ENCODE measurements at regions not wholly inside any gene's neighbourhood (a gene's known extent, or its start where the extent isn't known, plus 50 kb on each side); places are given as distances from the start of the nearest gene placed in this dataset.

DNA sequence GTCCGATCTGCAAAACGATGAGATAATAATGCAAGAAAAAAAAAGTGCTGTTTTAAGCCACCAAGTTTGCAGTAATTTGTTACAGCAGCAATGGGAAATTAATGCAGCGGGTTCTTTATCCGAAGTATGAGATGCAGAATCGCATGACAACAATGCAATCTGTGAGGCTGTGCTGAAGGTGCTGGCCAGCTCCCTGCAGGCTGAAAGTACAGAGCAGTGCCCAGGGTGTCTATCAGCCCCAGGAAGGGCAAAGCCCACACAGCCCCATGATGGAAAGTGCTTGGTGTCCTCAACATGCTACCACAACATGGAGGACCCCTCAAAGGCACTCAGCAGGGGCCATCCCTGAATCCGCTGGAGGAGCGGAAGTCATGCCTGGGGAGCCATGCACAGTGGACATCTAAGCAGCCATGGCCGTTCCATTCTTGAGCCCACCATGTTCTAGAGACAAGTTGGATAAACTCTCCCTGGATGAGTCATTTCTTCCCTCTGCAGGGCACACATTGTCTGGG is 199.5 kb upstream of the PFKP start:
- WGBS (ENCODE audit: insufficient coverage, low lambda C conversion rate) = no CpG with 5 or more reads among the region's 8 CpGs
- H3K36me3 ChIP-seq (ENCODE audit: control insufficient read depth, insufficient read depth, low read length) = no peaks in the 10 kb centered on the region
- H3K9me3 ChIP-seq (ENCODE audit: control insufficient read depth, low read depth, low read length) = peaks cover 2% of the 10 kb centered on the region
- H3K4me1 ChIP-seq (ENCODE audit: control insufficient read depth, insufficient read depth, low read length) = no peaks in the 10 kb centered on the region
- DNase-seq = no peak
- H3K27me3 ChIP-seq (ENCODE audit: control insufficient read depth, insufficient read depth, low read length) = no peaks in the 10 kb centered on the region
- H3K4me3 ChIP-seq (ENCODE audit: low read length) = no peak overlapping the region
- H3K27ac ChIP-seq (ENCODE audit: low read length) = no peak overlapping the region

DNA sequence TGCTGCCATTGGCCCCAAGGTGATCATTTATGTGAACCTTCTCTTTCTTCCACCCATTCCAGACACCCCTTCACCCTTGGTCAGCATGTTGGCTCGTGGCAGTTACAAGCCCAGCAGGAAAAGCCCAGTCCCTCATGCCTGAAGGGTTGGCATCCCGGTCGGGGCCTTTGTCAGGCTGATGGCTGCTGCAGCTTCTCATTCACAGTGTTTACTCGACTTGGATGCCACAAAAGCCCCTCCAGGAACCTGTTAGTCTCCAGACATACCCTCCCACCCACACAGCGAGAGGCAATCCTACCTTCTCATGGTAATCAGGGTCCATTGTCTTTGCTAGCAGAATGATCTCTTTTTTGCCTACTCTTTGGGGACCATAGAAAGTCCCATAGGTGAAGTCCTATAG is 200.8 kb upstream of the PFKP start:
- no peaks in the 10 kb centered on the region for H3K36me3 ChIP-seq (ENCODE audit: control insufficient read depth, insufficient read depth, low read length)
- no peak overlapping the region for H3K27ac ChIP-seq (ENCODE audit: low read length)
- H3K27me3 ChIP-seq (ENCODE audit: control insufficient read depth, insufficient read depth, low read length) = no peaks in the 10 kb centered on the region
- no peaks in the 10 kb centered on the region for H3K4me1 ChIP-seq (ENCODE audit: control insufficient read depth, insufficient read depth, low read length)
- H3K4me3 ChIP-seq (ENCODE audit: low read length) = no peak overlapping the region
- peaks cover 2% of the 10 kb centered on the region for H3K9me3 ChIP-seq (ENCODE audit: control insufficient read depth, low read depth, low read length)
- WGBS (ENCODE audit: insufficient coverage, low lambda C conversion rate) = no CpG with 5 or more reads among the region's 5 CpGs
- DNase-seq = no peak

DNA sequence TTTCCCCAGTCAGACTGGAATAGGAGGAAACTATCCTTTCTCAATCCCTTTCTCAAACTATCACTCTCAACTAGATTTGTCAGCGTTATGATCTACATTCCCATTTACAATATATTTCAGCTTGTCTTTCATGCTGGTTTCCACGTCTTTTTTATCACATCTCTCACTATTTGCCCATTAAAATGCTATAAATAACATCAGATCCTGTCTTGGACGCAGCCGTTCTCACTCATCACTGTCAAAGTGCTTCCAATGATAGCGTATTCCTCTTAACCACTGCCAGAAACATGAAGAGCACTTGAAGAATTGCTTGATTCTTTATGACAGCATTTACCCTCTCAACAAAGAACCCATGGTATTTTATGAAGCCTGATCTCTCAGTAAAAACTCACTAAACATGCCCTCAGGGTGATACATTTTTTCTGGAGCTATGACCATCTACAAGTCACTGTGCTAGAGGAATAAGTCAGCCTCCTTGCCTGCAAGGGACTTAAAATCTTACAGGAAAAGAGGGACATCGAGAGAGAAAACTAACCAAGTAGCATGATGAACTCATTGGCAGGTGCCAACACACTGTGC is 205.6 kb upstream of the PFKP start:
- no peak for DNase-seq
- Histone ChIP-seq H3K27me3 (ENCODE audit: control insufficient read depth, insufficient read depth, low read length) (no peaks in the 10 kb centered on the region), H3K27ac (ENCODE audit: low read length) (no peak overlapping the region), H3K9me3 (ENCODE audit: control insufficient read depth, low read depth, low read length) (peaks cover 2% of the 10 kb centered on the region), H3K4me3 (ENCODE audit: low read length) (no peak overlapping the region), H3K4me1 (ENCODE audit: control insufficient read depth, insufficient read depth, low read length) (no peaks in the 10 kb centered on the region), H3K36me3 (ENCODE audit: control insufficient read depth, insufficient read depth, low read length) (no peaks in the 10 kb centered on the region)
- WGBS (ENCODE audit: insufficient coverage, low lambda C conversion rate) = 52% methylated on average over 2 of the region's 6 CpGs

DNA sequence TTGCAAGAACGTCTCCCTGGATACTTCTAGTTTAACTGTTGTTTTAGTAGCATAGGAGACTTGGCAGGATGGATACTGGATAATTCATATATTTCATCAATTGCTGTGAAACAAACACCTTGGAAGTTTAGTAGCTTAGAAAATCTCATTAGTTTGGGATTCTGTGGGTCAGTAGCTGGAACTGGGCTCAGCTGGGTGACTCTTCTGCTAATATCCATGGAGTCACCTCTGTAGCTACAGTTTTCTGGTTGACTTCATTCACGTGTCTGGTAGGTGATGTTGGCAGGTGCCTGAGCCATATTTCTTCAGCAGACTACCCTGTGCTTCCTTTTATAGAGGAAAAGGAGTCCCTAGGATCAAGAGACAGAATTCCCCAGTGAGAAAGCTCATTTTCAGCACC is 208.9 kb upstream of the PFKP start:
- H3K4me3 ChIP-seq (ENCODE audit: low read length) = no peak overlapping the region
- WGBS (ENCODE audit: insufficient coverage, low lambda C conversion rate) = no CpG with 5 or more reads among the region's 2 CpGs
- no peaks in the 10 kb centered on the region for H3K27me3 ChIP-seq (ENCODE audit: control insufficient read depth, insufficient read depth, low read length)
- no peak overlapping the region for H3K27ac ChIP-seq (ENCODE audit: low read length)
- no peaks in the 10 kb centered on the region for H3K4me1 ChIP-seq (ENCODE audit: control insufficient read depth, insufficient read depth, low read length)
- no peaks in the 10 kb centered on the region for H3K9me3 ChIP-seq (ENCODE audit: control insufficient read depth, low read depth, low read length)
- no peak for DNase-seq
- H3K36me3 ChIP-seq (ENCODE audit: control insufficient read depth, insufficient read depth, low read length) = no peaks in the 10 kb centered on the region

DNA sequence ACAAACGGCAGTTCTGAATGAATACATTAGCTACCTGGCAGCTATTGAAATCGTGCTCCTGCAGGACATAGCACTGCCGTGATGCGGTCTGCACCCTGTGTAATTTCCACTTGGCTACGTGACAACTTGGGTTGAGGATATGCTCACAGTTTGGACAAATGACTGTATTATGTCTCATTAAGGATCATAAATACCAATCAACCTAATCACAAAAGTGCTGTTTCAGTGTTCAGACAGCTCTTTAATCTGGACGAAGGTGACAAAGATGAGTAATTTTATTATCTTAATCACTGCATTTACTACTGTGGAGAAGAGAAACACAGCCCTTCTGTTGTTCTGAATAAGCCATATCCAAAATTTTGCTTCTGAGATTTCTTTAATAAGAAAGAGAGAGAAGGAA is 210.8 kb upstream of the PFKP start:
- H3K27me3 ChIP-seq (ENCODE audit: control insufficient read depth, insufficient read depth, low read length) = no peaks in the 10 kb centered on the region
- H3K27ac ChIP-seq (ENCODE audit: low read length) = no peak overlapping the region
- DNase-seq = no peak
- H3K4me1 ChIP-seq (ENCODE audit: control insufficient read depth, insufficient read depth, low read length) = no peaks in the 10 kb centered on the region
- no peaks in the 10 kb centered on the region for H3K36me3 ChIP-seq (ENCODE audit: control insufficient read depth, insufficient read depth, low read length)
- WGBS (ENCODE audit: insufficient coverage, low lambda C conversion rate) = no CpG with 5 or more reads among the region's 6 CpGs
- no peaks in the 10 kb centered on the region for H3K9me3 ChIP-seq (ENCODE audit: control insufficient read depth, low read depth, low read length)
- no peak overlapping the region for H3K4me3 ChIP-seq (ENCODE audit: low read length)

DNA sequence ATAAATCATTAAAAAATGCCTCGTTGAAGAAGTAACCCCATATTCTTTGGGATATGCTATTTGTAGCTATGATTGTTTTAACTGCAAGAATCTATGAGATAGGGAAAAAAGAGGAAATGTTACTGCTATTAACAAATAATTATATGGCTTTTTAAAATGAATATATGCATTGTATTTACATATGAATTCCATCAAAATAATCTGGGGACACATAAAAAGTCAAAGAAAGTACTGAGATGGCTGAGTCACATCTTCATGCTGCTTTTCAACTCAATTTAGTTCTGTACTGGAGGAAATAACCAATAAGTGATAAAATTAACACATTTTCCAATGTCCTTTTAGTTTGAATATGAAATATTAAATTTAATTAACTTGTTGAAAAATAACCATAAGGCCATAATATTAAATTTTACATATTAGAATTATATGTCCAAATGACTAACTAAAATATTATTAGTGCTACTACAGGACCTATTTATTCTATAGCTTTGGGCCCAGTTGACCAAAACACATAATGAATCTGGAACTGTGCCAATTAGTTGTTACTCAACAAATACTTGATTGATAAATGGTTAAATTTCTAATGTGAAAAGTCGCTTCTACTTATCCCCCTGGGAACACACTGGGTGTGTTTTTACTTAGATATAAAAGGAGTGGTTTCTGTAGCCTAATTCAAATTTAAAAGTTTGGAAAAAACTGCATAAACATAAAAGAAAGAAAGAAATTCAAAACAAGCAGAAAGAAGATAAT is 214.6 kb upstream of the PFKP start:
- no peak for DNase-seq

DNA sequence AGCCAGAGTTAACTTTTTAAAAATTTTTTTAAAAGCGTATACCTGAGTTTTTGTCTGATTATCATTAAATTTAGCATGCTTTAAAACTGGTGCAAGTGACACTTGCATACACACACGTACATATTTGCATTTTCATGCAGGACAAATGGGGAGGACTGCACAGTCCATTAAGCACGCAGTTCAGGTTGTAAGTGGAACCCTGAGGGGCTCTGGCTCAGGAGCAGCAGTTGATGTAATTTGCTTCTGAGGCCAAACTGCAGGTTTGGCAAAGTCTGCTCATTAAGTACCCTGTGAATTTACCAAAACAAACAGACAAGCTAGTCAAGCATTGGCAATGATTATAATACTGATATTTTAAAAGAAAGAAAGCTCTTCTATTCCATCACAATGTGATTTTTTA is 215.8 kb upstream of the PFKP start:
- no peaks in the 10 kb centered on the region for H3K4me1 ChIP-seq (ENCODE audit: control insufficient read depth, insufficient read depth, low read length)
- no peak for DNase-seq
- H3K36me3 ChIP-seq (ENCODE audit: control insufficient read depth, insufficient read depth, low read length) = no peaks in the 10 kb centered on the region
- WGBS (ENCODE audit: insufficient coverage, low lambda C conversion rate) = 100% methylated on average over 1 of the region's 3 CpGs
- H3K4me3 ChIP-seq (ENCODE audit: low read length) = no peak overlapping the region
- H3K27ac ChIP-seq (ENCODE audit: low read length) = no peak overlapping the region
- no peaks in the 10 kb centered on the region for H3K9me3 ChIP-seq (ENCODE audit: control insufficient read depth, low read depth, low read length)
- H3K27me3 ChIP-seq (ENCODE audit: control insufficient read depth, insufficient read depth, low read length) = no peaks in the 10 kb centered on the region

More for the DNA sequence above, 214.6 kb upstream of the PFKP start:
- H3K9me3 ChIP-seq (ENCODE audit: control insufficient read depth, low read depth, low read length) = no peaks in the 10 kb centered on the region
- no peak overlapping the region for H3K4me3 ChIP-seq (ENCODE audit: low read length)
- no peaks in the 10 kb centered on the region for H3K27me3 ChIP-seq (ENCODE audit: control insufficient read depth, insufficient read depth, low read length)
- no peaks in the 10 kb centered on the region for H3K4me1 ChIP-seq (ENCODE audit: control insufficient read depth, insufficient read depth, low read length)
- no peaks in the 10 kb centered on the region for H3K36me3 ChIP-seq (ENCODE audit: control insufficient read depth, insufficient read depth, low read length)
- 38% methylated on average over 2 of the region's 2 CpGs for WGBS (ENCODE audit: insufficient coverage, low lambda C conversion rate)
- H3K27ac ChIP-seq (ENCODE audit: low read length) = no peak overlapping the region

DNA sequence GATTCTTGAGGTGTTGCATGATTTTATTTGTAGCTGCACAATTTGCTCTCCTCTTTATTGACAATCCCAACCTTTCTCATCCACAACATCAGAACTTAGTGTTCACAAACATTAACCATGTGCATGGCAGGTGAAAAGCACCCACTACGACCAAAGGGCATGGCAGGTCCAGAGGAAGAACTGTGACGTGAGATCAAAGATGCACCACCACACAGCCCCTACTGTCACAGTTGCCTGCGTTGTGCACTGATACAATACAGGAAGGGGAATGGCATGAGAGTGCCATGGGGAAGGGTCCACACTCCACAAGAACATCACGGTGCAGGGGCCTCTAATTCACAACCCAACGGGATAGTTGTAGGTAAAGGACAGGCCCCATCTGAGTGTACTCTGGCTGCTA is 217.1 kb upstream of the PFKP start:
- no peaks in the 10 kb centered on the region for H3K4me1 ChIP-seq (ENCODE audit: control insufficient read depth, insufficient read depth, low read length)
- no peaks in the 10 kb centered on the region for H3K36me3 ChIP-seq (ENCODE audit: control insufficient read depth, insufficient read depth, low read length)
- DNase-seq = no peak
- H3K9me3 ChIP-seq (ENCODE audit: control insufficient read depth, low read depth, low read length) = no peaks in the 10 kb centered on the region
- WGBS (ENCODE audit: insufficient coverage, low lambda C conversion rate) = no CpG with 5 or more reads among the region's 5 CpGs
- no peak overlapping the region for H3K4me3 ChIP-seq (ENCODE audit: low read length)
- H3K27me3 ChIP-seq (ENCODE audit: control insufficient read depth, insufficient read depth, low read length) = no peaks in the 10 kb centered on the region
- no peak overlapping the region for H3K27ac ChIP-seq (ENCODE audit: low read length)

DNA sequence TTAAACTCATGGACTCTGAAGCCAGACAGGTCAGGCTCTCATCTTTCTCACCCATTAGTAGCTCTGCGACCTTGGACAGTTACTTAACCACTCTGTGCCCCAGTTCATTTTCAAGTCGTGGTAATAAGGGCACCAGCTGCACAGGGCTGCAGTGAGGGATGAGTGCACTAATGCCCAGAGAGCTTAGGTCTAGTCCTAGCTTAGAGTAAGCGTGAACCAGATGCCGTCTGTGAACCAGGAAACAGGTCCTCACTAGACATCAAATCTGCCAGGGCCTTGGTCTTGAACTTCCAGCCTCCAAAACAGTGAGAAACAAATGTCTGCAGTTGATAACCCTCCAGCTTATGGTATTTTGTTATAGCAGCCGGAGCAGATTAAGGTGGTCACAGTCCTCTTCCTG is 222.4 kb upstream of the PFKP start:
- H3K4me1 ChIP-seq (ENCODE audit: control insufficient read depth, insufficient read depth, low read length) = no peaks in the 10 kb centered on the region
- H3K9me3 ChIP-seq (ENCODE audit: control insufficient read depth, low read depth, low read length) = no peaks in the 10 kb centered on the region
- no CpG with 5 or more reads among the region's 5 CpGs for WGBS (ENCODE audit: insufficient coverage, low lambda C conversion rate)

DNA sequence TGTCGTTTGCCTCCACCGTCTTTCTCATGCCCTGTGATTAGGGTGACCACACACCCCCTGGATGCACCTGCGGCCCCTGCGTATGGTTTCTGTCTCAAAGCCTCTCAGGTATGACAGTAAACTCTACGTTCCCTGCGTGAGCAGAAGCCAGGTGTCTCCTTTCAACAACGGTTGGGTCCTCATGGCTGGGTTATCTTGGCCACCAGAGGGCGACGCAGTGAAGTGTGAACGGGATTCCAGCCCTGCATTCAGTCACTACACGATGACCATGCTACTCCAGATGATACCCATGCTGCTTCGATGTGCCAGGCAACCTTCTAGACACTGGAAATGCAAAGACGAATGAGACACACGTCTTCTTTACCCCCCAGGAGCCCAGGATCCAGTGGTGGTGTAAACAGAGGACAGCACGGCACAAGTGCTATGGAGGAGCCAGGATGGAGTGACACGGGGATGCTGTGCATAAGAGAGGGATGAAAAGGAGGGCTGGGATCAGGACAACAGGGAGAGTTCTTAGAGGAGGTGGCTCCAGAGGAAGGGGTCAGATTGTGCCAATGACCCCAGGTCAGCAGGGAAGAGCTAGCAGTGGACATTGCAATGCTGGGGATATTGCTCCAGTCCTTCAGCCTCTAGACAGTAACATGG is 228.1 kb upstream of the PFKP start:
- H3K4me3 ChIP-seq (ENCODE audit: low read length) = no peak overlapping the region
- WGBS (ENCODE audit: insufficient coverage, low lambda C conversion rate) = no CpG with 5 or more reads among the region's 16 CpGs
- H3K36me3 ChIP-seq (ENCODE audit: control insufficient read depth, insufficient read depth, low read length) = no peaks in the 10 kb centered on the region
- no peaks in the 10 kb centered on the region for H3K27me3 ChIP-seq (ENCODE audit: control insufficient read depth, insufficient read depth, low read length)
- no peaks in the 10 kb centered on the region for H3K9me3 ChIP-seq (ENCODE audit: control insufficient read depth, low read depth, low read length)
- H3K4me1 ChIP-seq (ENCODE audit: control insufficient read depth, insufficient read depth, low read length) = no peaks in the 10 kb centered on the region
- H3K27ac ChIP-seq (ENCODE audit: low read length) = no peak overlapping the region
- DNase-seq = no peak

More for the DNA sequence above, 222.4 kb upstream of the PFKP start:
- H3K27ac ChIP-seq (ENCODE audit: low read length) = no peak overlapping the region
- H3K27me3 ChIP-seq (ENCODE audit: control insufficient read depth, insufficient read depth, low read length) = no peaks in the 10 kb centered on the region
- H3K36me3 ChIP-seq (ENCODE audit: control insufficient read depth, insufficient read depth, low read length) = no peaks in the 10 kb centered on the region
- DNase-seq = no peak
- no peak overlapping the region for H3K4me3 ChIP-seq (ENCODE audit: low read length)

Measured in large intestine (tissue), 3 donors.